ENCODE measurements at regions not wholly inside any gene's neighbourhood (a gene's known extent, or its start where the extent isn't known, plus 50 kb on each side); places are given as distances from the start of the nearest gene placed in this dataset.
"Not testable (repeated sequence)": the region's sequence is repeated elsewhere in the genome, so short reads cannot be mapped to it uniquely, and the experiment has no call there.

- no peak for DNase-seq
Measured at GRCh38 chr6:119938752-119939151, 589.2 kb upstream of the MAN1A1 start.

GRCh38 chr6:119934816-119935215 lies 585.3 kb upstream of the MAN1A1 start:
- no peak for DNase-seq

- DNase-seq: no peak
Measured at GRCh38 chr6:119929121-119929520, 579.6 kb upstream of the MAN1A1 start.

DNA sequence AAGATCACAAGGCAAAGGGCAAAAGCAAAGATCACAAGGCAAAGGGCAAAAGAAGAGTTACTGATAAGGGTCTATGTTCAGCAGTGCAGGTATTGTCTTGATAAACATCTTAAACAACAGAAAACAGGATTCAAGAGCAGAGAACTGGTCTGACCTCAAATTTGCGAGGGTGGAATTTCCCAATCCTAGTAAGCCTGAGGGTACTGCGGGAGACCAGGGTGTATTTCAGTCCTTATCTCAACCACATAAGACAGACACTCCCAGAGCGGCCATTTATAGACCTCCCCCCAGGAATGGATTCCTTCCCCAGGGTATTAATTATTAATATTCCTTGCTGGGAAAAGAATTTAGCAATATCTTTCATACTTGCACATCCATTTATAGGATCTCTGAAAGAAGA lies 575.3 kb upstream of the MAN1A1 start:
- DNase-seq: not testable (repeated sequence)

DNA sequence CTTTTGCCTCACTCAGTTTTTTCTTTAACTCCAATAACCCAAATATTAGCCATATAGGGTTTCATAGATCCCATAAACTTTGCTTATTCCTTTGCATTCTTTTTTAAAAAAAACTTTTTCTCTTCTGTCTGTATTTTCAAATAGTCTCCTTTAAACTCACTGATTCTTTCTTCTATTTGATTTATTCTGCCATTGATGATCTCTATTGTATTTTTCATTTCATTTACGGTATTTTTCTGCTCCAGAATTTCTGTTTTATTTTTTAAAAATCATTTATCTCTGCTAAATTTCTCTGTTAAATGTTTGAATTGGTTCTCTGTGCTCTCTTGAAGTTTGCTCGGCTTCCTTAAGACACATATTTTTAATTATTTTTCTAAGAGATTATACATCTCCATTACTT lies 573.3 kb upstream of the MAN1A1 start:
- no peak for DNase-seq

GRCh38 chr6:119921491-119922010 lies 572.0 kb upstream of the MAN1A1 start:
- DNase-seq: no peak

GRCh38 chr6:119917186-119917585 lies 567.6 kb upstream of the MAN1A1 start:
- no peak for DNase-seq

DNA sequence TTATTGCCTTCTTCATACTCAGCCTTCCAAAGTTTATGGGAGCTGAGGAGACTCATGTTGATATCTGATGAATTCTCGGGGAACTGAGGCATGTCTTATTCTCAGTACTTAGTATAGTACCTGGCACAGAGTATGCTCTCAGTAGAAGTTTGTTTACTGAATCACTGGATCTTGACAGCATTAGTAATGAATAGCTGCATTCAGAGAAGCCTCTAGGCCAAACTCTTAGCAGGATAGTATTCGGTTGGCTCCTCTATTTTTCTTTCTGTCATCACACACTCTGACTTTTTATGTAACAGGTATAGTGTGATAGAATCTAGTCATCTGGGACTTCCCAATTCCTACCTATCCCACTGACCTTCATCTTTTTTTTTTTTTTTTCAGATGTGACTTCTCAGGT lies 566.4 kb upstream of the MAN1A1 start:
- no peak for DNase-seq

- no peak for DNase-seq
Measured at GRCh38 chr6:119908157-119908556, 558.6 kb upstream of the MAN1A1 start.

GRCh38 chr6:119902681-119903080 lies 553.1 kb upstream of the MAN1A1 start:
- no peak for DNase-seq

GRCh38 chr6:119896806-119897205 lies 547.2 kb upstream of the MAN1A1 start:
- no peak for DNase-seq

- DNase-seq: no peak
Measured at GRCh38 chr6:119895626-119896025, 546.1 kb upstream of the MAN1A1 start.

GRCh38 chr6:119894811-119895210 lies 545.2 kb upstream of the MAN1A1 start:
- DNase-seq: no peak

DNA sequence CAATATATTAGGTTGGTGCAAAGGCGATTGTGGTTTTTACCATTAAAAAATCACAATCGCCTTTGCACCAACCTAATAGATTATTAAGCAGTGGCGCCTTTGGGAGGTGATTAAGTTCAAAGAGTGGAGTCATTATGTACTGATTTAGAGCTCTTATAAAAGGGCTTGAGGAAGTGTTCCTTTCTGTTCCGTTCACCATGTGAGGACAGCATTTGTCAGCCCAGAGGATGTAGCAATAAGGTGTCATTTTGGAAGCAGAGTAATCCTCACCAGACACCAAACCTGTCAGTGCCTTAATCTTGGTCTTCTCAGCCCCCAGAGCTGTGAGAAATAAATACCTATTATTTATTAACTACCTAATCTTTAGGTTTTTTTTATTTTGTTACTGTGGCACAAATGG lies 542.1 kb upstream of the MAN1A1 start:
- DNase-seq: no peak

DNA sequence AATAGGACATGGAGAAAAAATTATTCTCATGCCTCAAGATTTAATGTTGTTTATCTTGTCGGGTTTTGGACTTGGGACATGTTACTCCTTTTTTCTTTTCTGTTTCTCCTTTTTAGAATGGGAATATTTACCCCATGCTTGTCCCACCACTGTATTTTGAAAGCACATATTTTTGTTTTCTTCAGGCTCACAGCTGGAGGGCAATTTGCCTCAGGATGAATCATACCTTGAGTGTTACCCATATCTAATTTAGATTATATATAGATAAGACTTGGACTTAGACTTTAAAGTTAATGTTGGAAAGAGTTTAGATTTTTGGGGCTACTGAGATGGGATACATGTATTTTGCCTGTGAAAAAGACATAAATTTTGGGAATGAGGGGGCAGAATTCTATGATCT lies 541.6 kb upstream of the MAN1A1 start:
- no peak for DNase-seq

- DNase-seq: no peak
Measured at GRCh38 chr6:119890470-119890869, 540.9 kb upstream of the MAN1A1 start.

GRCh38 chr6:119887666-119888065 lies 538.1 kb upstream of the MAN1A1 start:
- no peak for DNase-seq

DNA sequence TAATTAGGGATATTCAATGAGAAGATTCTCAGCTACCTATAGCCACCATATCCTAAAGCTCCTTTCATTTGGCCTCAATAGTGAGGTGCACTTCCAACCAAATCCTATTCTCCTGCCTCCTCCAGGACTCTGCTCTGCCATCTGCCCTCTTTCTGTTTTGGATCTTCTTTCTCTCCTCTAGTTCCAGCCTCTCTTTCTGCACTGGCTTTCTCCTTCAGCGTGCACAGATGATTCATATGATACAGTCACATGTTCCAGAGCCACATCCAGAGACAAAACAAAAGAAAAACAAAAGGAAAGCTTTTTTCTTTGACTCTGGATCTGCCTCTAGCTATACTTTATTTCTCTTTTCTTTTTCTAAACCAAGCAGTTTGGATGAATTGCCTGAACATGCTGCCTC lies 531.9 kb upstream of the MAN1A1 start:
- DNase-seq: no peak

GRCh38 chr6:119880840-119881239 lies 531.3 kb upstream of the MAN1A1 start:
- no peak for DNase-seq

DNA sequence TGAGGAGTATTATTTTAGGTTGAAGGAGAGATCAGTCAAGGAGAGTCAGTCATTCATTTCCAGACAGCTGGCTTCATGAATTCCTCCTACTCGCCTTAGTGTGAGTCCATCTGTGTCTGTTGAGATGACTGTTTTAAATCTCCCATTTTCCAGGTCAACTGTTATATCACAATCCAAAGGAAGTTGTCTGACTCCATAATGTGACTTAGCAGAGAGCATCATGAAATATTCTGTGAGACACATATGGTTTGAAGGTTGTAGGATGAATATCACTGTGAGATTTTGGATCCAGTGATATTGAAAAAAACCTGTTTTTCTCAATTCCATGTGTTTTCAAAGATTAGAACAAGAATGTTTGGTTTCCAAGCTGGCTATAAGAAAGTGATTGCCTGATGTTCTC lies 530.2 kb upstream of the MAN1A1 start:
- DNase-seq: no peak

DNA sequence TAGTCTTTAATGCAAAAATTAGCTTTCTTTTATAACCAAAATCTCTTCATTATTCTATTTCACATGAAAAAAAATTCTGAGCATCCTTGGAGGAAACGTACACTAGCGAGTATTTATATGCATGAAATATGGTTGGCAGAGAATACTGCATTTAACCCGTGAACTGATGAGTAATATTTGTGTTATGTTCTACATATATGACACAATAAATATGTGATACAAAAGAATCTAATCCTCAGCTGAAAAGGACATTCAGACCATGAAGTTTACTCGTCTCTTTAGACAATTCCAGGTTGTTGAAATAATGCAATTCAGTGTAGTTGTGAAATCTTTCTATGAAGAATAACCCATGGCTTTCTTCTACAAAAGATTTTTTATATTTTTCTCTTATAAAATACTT lies 524.8 kb upstream of the MAN1A1 start:
- DNase-seq: no peak

GRCh38 chr6:119873107-119873506 lies 523.5 kb upstream of the MAN1A1 start:
- DNase-seq: no peak

DNA sequence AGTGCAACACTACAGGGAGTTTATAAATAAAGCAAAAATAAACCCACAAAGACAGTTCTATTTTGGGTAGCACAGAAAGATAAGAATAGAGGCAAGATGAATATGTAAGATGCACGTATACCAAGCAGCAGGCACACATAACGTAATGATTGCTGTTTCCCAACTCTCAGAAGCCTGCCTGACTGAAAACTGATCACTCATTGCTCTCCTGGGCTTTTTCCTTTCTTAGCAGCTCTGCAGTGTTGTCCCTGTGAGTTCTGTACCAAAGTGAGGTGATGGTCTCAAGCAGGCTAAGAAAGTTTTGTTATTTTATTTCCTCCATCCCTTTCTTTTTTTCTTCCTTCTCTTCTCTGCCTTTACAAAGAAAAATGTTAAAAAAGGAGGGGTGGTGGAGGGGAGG lies 522.0 kb upstream of the MAN1A1 start:
- no peak for DNase-seq

DNA sequence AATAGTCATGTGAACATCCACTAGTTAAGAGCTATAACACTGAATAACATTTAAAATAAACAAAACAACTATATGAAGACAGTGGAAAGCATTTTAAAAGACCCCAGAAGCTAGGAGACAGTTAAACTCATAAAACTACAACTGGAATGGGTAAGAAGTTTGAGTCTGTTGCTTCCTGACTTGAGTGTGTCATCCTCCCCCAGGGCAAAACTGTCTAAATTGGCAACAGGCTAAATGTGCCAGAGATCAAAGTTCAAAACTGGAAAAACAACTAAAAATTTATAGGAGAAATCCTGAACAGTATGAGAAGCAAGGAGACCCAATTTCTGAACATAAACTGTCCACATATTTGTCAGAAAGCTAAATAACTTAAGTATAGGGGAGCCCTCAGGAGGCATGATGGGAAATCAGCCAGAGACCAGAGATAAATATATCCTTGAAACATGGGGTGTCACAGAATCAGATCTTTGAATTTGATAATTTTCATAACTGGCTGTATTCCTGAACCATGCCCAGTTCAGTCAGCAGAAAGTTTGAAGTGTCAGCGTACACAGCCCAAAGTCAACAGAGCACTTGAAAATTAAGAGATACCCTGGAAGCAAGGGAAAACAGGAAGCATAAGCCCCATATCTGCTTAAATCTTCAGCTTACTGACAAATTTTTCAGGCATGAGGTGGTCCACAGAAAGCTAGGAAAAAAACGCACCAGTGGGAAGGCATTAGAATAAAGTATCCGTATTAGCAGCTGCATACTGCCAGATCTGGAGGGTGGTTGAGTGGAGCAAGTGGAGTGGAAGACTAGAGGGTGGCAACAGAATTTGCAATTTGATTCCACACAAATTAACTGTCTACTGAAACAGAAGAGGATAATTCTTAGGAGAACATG lies 516.1 kb upstream of the MAN1A1 start:
- no peak for DNase-seq

GRCh38 chr6:119862719-119863118 lies 513.2 kb upstream of the MAN1A1 start:
- DNase-seq: no peak
